ENCODE measurements at regions not wholly inside any gene's neighbourhood (a gene's known extent, or its start where the extent isn't known, plus 50 kb on each side); places are given as distances from the start of the nearest gene placed in this dataset.

GRCh38 chr2:223235986-223236385 is 184.0 kb downstream of the KCNE4 start:
- TF ChIP-seq, protein P1, sequence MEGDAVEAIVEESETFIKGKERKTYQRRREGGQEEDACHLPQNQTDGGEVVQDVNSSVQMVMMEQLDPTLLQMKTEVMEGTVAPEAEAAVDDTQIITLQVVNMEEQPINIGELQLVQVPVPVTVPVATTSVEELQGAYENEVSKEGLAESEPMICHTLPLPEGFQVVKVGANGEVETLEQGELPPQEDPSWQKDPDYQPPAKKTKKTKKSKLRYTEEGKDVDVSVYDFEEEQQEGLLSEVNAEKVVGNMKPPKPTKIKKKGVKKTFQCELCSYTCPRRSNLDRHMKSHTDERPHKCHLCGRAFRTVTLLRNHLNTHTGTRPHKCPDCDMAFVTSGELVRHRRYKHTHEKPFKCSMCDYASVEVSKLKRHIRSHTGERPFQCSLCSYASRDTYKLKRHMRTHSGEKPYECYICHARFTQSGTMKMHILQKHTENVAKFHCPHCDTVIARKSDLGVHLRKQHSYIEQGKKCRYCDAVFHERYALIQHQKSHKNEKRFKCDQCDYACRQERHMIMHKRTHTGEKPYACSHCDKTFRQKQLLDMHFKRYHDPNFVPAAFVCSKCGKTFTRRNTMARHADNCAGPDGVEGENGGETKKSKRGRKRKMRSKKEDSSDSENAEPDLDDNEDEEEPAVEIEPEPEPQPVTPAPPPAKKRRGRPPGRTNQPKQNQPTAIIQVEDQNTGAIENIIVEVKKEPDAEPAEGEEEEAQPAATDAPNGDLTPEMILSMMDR (conservative IDR thresholded peaks at IDR 0.05) = no peak
- no peak for TF ChIP-seq ZFX (IDR thresholded peaks at IDR 0.05)

Measured in C4-2B (cell line).